SHP77 treated with DMSO at 0.1 percent for 48 hours (cell line): ENCODE measurements at regions not wholly inside any gene's neighbourhood (a gene's known extent, or its start where the extent isn't known, plus 50 kb on each side); places are given as distances from the start of the nearest gene placed in this dataset.

Experiments used
- DNase-seq: peaks from one replicate; lab custom pipeline; 2025; lab: John Stamatoyannopoulos, UW

- no peak for DNase-seq
Measured at GRCh38 chr21:27257908-27258556, 291.1 kb upstream of the ADAMTS5 start.

DNA sequence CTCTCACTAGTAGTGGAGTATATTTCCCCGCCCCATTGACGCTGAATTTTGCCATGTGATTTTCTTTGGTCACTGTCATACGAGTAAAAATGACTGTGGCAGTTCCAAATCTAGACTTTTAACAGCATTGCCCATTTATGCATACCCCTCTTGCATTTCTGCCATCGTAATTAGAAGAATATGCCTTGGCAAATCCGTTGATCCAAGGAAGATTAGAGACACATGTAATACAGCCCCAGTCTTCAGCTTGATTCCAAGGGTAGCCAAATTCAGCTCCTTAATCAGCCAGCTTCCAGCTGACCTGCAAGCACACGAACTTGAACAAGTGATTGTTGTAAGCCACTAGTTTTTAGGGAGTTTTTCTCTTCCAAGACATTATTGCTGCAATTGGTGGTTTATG, 290.3 kb upstream of the ADAMTS5 start:
- no peak for DNase-seq

DNA sequence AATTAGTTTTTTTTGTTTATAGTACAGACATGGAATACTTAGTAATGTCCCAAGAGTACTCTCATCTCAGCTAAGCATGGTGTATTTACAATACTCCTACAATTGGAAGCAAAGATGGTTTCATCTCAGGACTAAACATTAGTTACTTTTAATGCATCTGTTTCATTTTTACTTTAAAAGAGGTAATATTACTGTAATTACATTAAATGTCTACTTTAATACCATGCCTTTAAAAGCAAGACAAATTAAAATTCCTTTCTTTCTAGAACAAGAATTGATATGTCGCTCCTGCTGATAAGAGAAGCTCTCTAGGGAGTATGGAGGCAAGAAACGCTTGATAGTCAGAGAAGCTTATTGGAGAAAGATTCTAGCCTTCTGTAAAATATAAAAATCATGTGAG, 284.9 kb upstream of the ADAMTS5 start:
- DNase-seq = no peak

DNA sequence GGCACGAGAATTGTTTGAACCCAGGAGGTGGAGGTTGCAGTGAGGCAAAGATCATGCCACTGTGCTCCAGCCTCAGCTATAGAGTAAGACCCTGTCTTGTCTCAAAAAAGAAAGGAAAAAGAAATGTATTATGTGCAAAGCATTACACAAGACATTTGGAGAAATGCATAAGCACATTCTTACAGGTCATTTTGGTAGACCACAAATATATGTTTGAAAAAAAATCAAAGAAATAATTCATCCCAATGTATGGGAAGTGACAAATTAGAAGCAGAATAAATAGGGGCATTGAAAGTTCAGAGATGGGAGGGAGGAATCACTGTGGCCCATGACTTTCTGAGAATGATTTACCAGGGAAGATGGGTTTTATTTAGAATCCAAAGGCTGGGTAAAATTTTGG, 283.5 kb upstream of the ADAMTS5 start:
- DNase-seq = no peak

- no peak for DNase-seq
Measured at GRCh38 chr21:27248814-27249213, 281.9 kb upstream of the ADAMTS5 start.

- no peak for DNase-seq
Measured at GRCh38 chr21:27246741-27247140, 279.9 kb upstream of the ADAMTS5 start.

DNA sequence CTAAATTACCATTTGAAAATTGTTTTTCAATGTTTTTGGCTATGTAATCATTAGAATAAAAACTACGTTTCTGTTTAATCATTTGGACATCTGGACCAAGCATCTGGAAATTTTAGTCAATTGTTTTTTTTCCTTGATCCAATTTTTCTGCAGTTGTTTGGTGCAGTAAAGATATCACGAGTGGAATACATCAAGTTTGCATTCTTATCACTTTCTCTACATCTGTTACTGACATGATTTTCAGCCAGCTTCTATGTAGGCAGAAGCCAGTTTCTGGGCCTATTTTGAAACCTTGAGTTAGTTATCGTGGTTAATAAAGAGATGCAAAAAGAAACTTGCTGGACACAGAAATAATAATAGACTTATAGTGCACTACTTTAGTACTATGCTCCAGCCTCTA, 277.9 kb upstream of the ADAMTS5 start:
- no peak for DNase-seq

GRCh38 chr21:27244352-27244751, 277.5 kb upstream of the ADAMTS5 start:
- no peak for DNase-seq

DNA sequence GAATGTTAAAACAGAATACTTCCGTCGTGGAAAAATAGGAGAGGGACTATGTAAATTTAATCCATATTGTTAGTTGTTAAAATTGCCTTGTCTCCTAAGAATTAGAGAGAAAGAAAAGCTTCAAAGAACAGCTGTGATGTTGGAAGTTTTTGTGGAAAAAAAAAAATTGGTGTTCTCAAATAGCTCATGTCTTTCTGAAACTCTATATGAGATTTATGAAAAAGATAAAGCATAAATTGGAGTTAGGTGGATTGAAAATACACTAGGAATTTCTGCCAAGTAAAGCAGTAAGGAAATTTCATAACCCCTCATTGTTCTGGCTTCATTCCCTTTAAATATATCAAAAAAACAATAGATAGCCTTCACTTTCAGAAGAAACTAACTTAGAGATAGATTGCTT, 274.0 kb upstream of the ADAMTS5 start:
- no peak for DNase-seq

GRCh38 chr21:27233514-27234115, 266.7 kb upstream of the ADAMTS5 start:
- no peak for DNase-seq

DNA sequence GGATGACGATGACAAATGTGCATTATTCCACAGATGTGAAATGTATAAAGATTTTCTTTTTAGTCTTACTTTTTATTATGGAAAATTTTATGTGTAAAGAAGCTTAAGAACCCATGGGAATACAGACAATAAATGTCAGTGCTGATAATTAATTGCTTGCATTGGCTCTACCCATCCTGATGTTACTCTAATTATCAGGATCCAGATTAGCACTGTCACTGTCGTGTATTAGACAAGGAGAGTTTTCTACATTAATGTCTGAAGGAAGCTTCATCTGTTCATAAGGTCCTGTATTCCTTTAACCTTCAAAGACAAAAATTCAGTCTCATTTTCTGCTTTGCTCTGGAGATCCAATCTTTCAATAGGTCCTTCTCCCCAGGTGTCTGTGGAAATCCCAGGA, 259.1 kb upstream of the ADAMTS5 start:
- no peak for DNase-seq

DNA sequence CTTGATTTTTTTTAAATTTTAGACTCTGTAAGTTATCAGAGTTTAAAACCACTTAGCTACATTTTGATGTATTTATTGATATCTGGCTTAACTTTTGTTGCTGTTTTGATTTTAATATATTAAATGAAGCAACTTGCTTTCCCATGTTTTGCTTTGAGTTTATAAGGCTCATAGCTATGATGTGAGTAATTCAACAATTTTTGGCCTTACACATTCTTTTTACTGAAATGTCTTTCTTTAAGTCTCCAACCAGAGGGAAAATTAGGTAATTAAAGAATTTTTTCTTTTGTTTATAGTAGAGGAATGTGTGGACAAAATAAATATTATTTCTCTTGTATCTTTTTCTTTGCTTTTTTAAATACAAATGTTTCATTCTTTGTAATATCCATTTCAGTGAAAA, 258.3 kb upstream of the ADAMTS5 start:
- no peak for DNase-seq

DNA sequence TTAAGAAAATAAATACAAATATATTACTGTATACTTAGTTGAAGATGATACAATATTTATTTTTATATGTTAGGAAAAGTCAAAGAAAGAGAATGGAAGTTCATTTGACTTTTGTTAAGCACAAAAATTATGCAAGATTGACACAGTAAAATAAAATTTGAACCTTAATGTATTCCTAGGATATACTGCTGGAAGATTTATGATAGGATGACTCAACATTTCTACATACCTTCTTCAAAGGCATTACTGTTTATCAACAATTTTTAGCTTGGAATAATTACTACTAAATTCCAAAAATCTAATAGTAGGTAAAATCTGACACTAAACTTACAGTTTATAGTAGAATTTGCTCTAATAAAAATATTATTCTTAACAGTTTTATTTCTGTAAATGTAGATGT, 257.3 kb upstream of the ADAMTS5 start:
- no peak for DNase-seq

GRCh38 chr21:27221077-27221476, 254.2 kb upstream of the ADAMTS5 start:
- DNase-seq = no peak

- DNase-seq = no peak
Measured at GRCh38 chr21:27220416-27220815, 253.5 kb upstream of the ADAMTS5 start.

GRCh38 chr21:27219068-27219467, 252.2 kb upstream of the ADAMTS5 start:
- DNase-seq = no peak

GRCh38 chr21:27213303-27213702, 246.4 kb upstream of the ADAMTS5 start:
- DNase-seq = no peak

DNA sequence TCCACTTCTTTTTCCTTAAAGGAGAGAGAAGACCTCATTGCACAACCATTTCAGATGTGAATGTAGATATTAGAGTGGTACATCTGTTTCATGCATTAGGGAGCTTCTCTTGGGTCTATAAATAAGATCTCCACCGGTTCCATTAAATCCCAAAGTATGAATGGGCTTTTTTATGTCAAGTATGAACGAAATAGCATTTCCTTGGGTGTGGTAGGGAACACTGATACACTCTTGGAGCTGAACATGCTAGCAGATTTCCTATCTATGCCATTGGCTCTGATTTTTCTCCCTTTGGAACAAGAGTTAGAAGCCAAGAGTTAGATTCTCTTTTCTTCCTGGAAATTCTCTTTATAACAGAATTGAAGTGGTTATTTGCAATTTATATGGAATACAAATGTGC, 245.6 kb upstream of the ADAMTS5 start:
- no peak for DNase-seq

DNA sequence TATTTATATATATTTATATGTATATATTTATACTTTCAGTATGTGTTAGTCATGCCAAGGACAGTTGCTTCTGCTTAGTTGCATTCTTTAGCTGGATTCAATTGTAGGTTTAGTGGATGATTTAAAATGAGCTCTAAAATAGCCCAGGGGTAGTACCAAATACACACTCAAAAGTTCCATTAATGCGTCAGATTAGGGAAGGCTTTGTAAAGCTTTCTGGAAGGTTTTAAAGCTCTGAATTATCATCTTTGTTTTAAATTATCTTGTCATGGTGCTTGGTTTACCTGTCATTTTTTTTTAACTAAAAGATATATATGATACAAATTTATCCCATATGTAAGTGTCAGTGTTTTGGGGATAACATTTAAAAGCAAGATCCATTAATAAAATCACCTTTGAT, 242.7 kb upstream of the ADAMTS5 start:
- no peak for DNase-seq

DNA sequence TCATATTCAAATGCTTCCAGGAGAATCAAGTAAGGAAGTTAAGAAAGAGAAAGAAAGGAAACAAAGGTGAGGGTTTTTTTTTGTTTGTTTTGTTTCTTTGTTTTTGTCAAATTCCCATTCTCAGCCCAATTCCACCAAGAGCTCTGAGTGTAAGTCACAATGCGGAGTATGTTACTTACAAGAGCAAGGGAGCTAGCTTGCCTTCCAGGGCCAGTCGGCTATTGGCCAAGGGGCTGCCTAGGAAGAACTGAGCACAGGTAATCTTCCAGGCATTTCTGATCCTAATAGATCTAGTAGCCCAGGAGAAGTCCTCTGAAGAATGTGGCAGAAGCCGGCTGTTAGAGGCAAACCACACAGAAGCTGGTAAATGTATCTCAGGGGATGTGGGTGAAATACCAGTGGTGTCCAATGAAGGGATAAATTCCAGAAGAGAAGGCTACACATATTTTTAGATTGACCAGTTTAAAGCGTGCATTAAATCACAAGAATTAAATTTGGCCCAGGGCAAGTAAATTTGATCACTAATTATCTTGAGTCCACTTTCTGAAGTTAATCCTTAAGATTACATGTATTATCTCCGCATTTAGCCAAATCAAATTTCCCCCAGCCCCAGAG, 239.6 kb upstream of the ADAMTS5 start:
- DNase-seq = no peak

GRCh38 chr21:27202301-27202700, 235.4 kb upstream of the ADAMTS5 start:
- no peak for DNase-seq

- no peak for DNase-seq
Measured at GRCh38 chr21:27201197-27201596, 234.3 kb upstream of the ADAMTS5 start.

GRCh38 chr21:27196651-27197050, 229.8 kb upstream of the ADAMTS5 start:
- no peak for DNase-seq
